Stomach smooth muscle (tissue), 2 donors: ENCODE measurements at regions not wholly inside any gene's neighbourhood (a gene's known extent, or its start where the extent isn't known, plus 50 kb on each side); places are given as distances from the start of the nearest gene placed in this dataset.
"Not testable (repeated sequence)": the region's sequence is repeated elsewhere in the genome, so short reads cannot be mapped to it uniquely, and the experiment has no call there.

Source experiments
- H3K27ac ChIP-seq: one replicate; pipeline ENCODE4 v1.7.0; 2013; ENCODE audit warnings: mild to moderate bottlenecking, low read length, inconsistent platforms
- H3K27me3 ChIP-seq, 2 donors: one replicate each; pipeline ENCODE4 v1.7.0; 2013; ENCODE audit warnings: low read length in 2 of 2; ENCODE audit not compliant: insufficient read depth in 2 of 2, control insufficient read depth in 1 of 2
- H3K36me3 ChIP-seq, 2 donors: one replicate each; pipeline ENCODE4 v1.7.0; 2013; ENCODE audit warnings: low read length in 2 of 2; ENCODE audit not compliant: control insufficient read depth in 2 of 2, insufficient read depth in 2 of 2
- H3K4me1 ChIP-seq: one replicate; pipeline ENCODE4 v1.7.0; 2013; ENCODE audit warnings: low read length; ENCODE audit not compliant: control insufficient read depth, insufficient read depth
- H3K4me3 ChIP-seq, 2 donors: one replicate each; pipeline ENCODE4 v1.7.0; 2013; ENCODE audit warnings: low read length in 2 of 2
- H3K9ac ChIP-seq, 2 donors: one replicate each; pipeline ENCODE4 v1.7.0; 2013; ENCODE audit warnings: low read length in 2 of 2, mild to moderate bottlenecking in 1 of 2
- H3K9me3 ChIP-seq, 2 donors: one replicate each; pipeline ENCODE4 v1.7.0; 2013; ENCODE audit warnings: low read length in 2 of 2; ENCODE audit not compliant: control insufficient read depth in 2 of 2
- donor health status: healthy.
- donor health status: Pancreatic carcinoma.

DNA sequence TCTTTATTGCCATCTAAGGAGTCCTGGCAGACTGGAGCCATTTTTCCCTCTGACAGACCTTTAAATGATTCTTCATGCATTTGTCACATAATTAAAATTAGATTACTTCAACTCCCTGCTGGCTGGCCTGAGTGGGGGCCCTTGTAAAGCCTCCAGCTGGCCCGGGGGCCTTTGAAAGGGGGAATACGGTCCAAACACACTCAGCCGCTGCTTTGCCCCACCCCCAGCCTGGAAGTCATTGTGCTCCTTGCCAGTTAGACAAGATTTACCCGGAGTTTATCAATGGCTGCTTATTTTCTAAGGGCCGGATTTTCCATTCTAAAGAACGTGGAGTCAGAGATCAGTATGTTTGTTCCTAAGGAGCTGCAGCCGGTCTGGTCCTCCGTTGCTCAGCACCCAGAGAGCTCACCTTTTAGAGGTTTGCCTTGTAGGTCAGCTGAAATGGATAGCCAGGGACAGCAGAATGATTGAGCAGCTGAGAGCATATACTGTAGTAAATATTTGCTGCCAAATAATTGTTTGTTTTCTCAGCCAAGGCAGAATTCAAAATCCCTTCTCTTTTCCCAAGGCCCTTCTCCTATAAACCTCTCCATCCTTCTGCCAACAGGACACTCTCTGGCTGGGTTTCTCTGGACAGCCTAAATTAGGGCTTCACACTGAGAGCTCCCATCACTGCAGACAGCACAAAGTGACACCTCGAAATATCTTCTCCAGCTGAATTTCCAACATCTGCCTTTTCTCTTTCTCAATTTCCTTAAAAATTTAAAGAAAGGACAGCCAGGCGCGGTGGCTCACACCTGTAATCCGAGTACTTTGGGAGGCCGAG is 68.4 kb upstream of the RBM24 start:
- Histone ChIP-seq H3K4me3 (peak overlapping the region in 1 of 2 donors; percentile 57), H3K27me3 (no peaks in the 10 kb centered on the region), H3K36me3 (no peaks in the 10 kb centered on the region), H3K27ac (peak overlapping the region; percentile 46), H3K9me3 (no peaks in the 10 kb centered on the region), H3K4me1 (peaks cover 17% of the 10 kb centered on the region), H3K9ac (peak overlapping the region in 1 of 2 donors; percentile 20)

DNA sequence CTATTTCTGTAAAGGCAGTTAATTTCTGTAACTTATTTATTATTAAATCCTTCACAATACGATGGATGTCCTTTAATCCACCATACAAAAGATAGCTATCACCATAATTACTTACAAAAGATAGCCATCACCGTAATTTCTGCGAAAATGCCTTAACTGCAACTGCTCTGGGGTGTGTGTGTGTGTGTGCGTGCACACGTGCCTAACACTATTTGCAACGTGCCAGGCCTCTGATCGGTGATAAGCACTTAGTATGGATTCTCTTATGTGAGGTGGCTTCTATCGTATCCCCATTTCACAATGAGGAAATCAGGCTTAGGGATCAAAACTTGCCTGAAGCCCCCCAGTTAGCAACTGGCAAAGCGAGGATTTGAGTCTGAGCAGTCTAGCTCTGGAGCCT is 67.1 kb upstream of the RBM24 start:
- no peaks in the 10 kb centered on the region for H3K36me3 ChIP-seq
- peaks cover 17% of the 10 kb centered on the region for H3K4me1 ChIP-seq
- H3K9me3 ChIP-seq: no peaks in the 10 kb centered on the region
- H3K4me3 ChIP-seq: no peak overlapping the region
- H3K27ac ChIP-seq: no peak overlapping the region
- H3K9ac ChIP-seq: no peak overlapping the region
- no peaks in the 10 kb centered on the region for H3K27me3 ChIP-seq

DNA sequence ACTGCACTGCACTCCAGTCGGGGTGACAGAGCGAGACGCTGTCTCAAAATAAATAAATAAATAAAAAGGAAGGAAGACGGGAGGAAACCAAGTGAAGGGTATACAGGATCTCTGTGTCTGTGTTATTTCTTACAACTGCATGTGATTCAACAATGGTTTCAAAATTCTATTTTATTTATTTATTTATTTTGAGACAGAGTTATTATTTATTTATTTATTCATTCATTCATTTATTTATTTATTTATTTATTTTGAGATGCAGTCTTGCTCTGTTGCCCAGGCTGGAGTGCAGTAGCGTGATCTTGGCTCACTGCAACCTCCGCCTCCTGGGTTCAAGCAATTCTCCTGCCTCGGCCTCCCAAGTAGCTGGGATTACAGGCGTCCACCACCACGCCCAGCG is 64.2 kb upstream of the RBM24 start:
- not testable (repeated sequence) for H3K9me3 ChIP-seq, H3K27me3 ChIP-seq, H3K4me3 ChIP-seq

DNA sequence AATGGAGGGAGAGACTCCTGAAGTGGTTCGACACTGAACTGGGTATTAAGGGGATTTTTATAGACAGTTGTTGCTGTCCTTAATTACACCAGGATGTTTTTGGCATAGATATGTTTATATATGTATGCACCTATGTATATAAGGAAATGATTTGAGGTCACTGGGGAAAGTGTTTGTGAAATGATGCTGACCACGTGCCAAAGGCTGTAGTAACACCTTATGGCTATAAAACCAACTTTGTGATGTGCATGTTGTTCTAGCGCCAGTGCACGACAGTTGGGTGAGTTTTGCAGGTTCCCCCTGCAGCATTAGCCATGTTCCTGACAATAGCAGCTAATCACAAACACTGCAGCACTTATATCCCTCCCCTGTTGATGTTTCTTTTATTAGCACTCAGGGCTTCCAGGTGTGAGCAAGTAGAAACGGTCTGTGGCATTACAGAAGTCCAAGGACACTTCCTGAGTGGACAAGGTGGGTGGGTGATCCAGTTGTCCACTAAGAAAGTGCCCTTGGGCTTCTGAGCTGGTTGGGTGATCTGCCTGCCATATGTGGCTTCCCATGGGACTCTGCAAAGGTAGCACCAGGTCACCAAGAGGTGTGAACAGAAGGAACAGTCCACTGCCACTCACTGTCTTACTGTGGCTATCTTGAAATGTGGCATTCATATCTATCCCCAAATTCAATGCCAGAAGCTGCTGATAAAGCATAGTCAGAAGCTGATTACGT is 63.0 kb upstream of the RBM24 start:
- Histone ChIP-seq H3K27me3 (no peaks in the 10 kb centered on the region), H3K9ac (no peak overlapping the region), H3K4me3 (no peak overlapping the region), H3K36me3 (no peaks in the 10 kb centered on the region), H3K9me3 (no peaks in the 10 kb centered on the region), H3K4me1 (peaks cover 6% of the 10 kb centered on the region), H3K27ac (no peak overlapping the region)

More for the DNA sequence above, 64.2 kb upstream of the RBM24 start:
- H3K9ac ChIP-seq, H3K36me3 ChIP-seq, H3K27ac ChIP-seq: not testable (repeated sequence)
- peaks cover 16% of the 10 kb centered on the region for H3K4me1 ChIP-seq

DNA sequence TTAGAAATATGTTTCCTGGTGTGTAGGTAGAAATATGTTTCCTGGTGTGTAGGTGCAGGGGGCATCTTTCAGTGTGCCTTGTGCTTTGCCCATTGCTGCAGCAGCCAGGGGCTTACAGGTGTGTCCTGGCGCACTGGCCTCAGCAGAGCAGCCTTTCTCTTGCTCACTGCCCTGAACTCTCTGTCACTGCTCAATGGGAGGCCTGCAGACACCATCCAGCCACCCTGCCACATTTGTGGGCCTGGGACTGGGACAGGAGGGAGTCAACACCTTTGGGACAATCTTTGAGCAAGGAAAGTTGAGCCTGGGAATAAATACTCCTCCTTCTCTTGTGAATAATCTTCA is 62.4 kb upstream of the RBM24 start:
- peaks cover 3% of the 10 kb centered on the region for H3K4me1 ChIP-seq
- H3K27me3 ChIP-seq: no peaks in the 10 kb centered on the region
- H3K9me3 ChIP-seq: no peaks in the 10 kb centered on the region
- H3K4me3 ChIP-seq: no peak overlapping the region
- no peaks in the 10 kb centered on the region for H3K36me3 ChIP-seq
- H3K27ac ChIP-seq: no peak overlapping the region
- H3K9ac ChIP-seq: no peak overlapping the region

DNA sequence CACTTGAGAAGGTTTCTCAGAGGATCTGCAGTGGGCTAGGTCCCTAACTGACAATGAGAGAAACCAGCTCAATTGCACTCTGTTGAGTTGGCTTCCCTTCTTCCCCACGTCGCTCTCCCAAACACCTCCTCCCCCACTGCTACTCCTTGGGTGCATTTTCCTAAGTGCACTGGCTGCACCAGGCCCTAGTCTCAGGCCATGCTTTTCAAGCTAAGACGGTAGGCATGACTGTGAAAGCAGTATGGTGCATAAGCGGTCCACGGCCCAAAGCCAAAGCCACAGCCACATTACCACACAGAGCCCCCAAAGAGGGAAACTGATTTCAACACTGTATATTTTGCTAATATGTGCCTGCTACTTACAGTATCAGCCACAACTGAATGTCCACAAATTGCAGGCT is 62.1 kb upstream of the RBM24 start:
- Histone ChIP-seq H3K4me3 (no peak overlapping the region), H3K9ac (no peak overlapping the region), H3K27ac (no peak overlapping the region), H3K4me1 (no peaks in the 10 kb centered on the region), H3K36me3 (no peaks in the 10 kb centered on the region), H3K27me3 (no peaks in the 10 kb centered on the region), H3K9me3 (no peaks in the 10 kb centered on the region)

DNA sequence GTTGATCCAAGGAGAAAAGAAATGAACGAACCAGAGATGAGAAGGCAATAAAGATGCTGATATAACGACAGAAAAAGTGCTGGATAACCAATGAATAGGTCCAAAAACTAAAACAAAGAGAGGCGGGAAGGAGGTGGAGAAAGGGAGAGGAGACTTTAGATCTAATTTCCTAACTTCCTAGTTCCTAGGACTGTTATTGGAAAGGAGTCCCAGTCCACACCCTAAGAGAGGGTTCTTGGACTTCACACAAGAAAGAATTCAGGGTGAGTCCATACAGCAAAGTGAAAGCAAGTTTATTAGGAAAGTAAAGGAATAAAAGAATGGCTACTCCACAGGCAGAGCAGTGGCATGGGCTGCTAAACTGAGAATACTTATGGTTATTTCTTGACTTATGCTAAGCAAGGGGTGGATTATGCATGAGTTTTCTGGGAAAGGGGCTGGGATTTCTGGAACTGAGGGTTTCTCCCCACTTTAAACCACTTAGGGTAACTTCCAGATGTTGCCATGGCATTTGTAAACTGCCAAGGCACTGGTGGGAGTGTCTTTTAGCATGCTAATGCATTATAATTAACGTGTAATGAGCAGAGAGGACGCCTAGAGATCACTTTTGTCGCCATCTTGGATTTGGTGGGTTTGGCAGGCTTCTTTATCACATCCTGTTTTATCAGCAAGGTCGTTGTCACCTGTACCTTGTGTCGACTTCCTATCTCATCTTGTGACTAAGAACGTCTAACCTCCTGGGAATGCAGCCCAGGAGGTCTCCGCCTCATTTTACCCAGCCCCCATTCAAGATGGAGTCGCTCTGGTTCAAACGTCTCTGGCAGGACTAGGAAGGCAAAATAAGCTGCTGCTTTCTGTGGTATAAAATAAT is 60.9 kb upstream of the RBM24 start:
- H3K4me1 ChIP-seq: no peaks in the 10 kb centered on the region

DNA sequence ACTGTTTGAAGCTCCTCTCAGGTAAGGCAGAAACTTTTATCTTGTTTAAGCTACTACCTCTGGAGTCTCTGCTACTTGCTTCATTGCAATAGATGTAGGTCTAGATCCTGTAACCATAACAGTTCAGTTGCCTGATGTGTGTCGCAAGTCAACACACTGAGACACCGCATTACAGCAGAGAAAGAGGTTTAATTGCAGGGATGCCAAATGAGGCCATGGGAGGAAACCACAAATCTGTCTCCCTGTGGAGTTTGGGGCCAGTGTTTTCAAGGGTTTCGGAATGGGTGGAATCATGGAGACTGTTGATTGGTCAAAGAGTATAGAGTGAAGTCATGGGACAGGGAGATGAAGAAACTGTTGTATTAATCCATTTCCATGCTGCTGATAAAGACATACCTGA is 57.1 kb upstream of the RBM24 start:
- no peak overlapping the region for H3K27ac ChIP-seq
- no peaks in the 10 kb centered on the region for H3K9me3 ChIP-seq
- no peak overlapping the region for H3K9ac ChIP-seq
- no peak overlapping the region for H3K4me3 ChIP-seq
- no peaks in the 10 kb centered on the region for H3K4me1 ChIP-seq
- H3K27me3 ChIP-seq: no peaks in the 10 kb centered on the region
- no peaks in the 10 kb centered on the region for H3K36me3 ChIP-seq

More for the DNA sequence above, 60.9 kb upstream of the RBM24 start:
- no peaks in the 10 kb centered on the region for H3K27me3 ChIP-seq
- H3K4me3 ChIP-seq: no peak overlapping the region
- no peak overlapping the region for H3K27ac ChIP-seq
- H3K9me3 ChIP-seq: no peaks in the 10 kb centered on the region
- H3K9ac ChIP-seq: no peak overlapping the region
- no peaks in the 10 kb centered on the region for H3K36me3 ChIP-seq

DNA sequence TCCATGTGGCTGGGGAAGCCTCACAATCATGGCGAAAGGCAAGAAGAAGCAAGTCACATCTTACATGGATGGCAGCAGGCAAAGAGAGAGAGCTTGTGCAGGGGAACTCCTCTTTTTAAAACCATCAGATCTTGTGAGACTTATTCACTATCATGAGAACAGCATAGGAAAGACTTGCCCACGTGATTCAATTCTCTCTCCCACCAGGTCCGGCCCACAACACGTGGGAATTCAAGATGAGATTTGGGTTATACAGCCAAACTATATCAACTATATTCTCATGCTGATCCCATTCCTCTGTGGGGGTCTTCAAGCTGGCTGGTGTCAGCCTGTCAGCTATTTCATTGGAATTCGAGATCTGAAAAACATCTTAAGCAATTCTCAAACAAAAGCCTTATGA is 56.7 kb upstream of the RBM24 start:
- not testable (repeated sequence) for H3K9ac ChIP-seq, H3K27ac ChIP-seq, H3K9me3 ChIP-seq, H3K27me3 ChIP-seq, H3K4me3 ChIP-seq, H3K4me1 ChIP-seq, H3K36me3 ChIP-seq

DNA sequence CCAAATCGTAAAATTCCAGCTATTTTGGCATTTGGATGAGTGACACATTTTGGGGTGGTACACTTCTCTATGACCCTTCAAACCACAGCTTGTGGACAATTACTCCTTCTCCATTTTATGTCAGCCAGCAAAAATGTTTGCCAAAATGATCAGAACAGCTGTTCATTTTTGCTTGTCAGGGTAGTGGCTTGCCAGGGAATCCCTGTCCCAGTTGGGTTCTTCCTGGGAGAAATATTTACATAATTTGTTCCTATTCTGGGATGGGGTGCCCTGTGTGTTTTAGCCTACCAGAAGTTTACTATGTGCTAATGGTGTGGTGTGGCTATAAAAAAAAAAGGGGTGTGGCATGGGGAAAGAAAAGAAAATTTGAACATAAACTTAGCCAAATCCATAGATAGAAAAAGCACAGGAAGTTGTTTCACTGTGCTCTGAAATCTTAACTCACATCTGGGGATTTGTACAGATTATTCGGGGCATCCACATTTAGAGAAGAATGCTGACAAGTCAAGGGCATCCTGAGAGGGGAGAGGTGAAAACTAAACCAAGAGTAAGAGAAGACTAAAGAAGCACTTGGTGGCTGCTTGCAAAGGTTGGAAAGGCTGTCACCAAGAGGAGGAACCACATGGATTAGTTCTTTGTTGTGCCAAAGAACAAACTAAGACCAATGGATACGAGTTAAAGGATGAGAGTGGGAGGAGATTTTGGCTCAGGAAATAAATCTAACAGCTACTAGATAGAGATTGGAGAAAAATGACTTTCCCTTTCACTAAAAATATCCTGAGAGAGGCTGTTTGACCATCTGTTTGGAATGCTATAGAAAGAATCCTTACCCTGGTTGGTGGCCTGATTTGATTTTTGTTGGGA is 55.2 kb upstream of the RBM24 start:
- H3K4me3 ChIP-seq: no peak overlapping the region
- H3K36me3 ChIP-seq: no peaks in the 10 kb centered on the region
- no peaks in the 10 kb centered on the region for H3K4me1 ChIP-seq
- no peak overlapping the region for H3K9ac ChIP-seq
- H3K27ac ChIP-seq: no peak overlapping the region
- H3K9me3 ChIP-seq: no peaks in the 10 kb centered on the region
- no peaks in the 10 kb centered on the region for H3K27me3 ChIP-seq
